OCI-LY3 (cell line): ENCODE measurements at regions not wholly inside any gene's neighbourhood (a gene's known extent, or its start where the extent isn't known, plus 50 kb on each side); places are given as distances from the start of the nearest gene placed in this dataset.

Source experiments
- EZH2phosphoT487 ChIP-seq: fragments of 200-600 bp; shearing (Covaris generic); IDR thresholded peaks from 2 replicates; pipeline ENCODE4 v1.6.1; 2018; ENCODE audit warnings: antibody characterized with exemption, mixed run types, low read depth
- TF ChIP-seq, protein P1 (sequence below): fragments of 200-600, 300-600 bp; sonication (generic); IDR thresholded peaks from 2 replicates; pipeline ENCODE4 v1.5.1; 2014; ENCODE audit warnings: antibody characterized with exemption, low read length, low read depth

DNA sequence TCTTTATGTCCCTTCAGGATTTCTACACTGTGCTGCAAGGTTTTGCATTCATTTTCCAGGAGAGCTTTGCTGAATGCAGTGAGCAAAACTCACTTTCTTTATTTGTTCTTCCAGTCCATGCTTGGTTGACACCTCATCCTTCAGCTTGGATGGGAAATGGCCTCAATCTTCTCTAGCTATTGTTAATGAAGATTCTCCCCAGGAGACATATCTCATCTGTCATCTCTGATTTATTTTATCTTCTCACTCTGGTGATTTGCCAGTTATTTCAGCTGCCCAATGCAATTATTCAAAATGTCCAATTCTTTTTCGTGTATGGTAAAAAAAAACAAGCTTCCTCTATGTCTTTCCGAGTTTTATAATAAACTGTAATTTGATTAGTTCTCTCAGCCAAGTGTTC lies 77.9 kb upstream of the PAK5 start:
- TF ChIP-seq, protein P1, sequence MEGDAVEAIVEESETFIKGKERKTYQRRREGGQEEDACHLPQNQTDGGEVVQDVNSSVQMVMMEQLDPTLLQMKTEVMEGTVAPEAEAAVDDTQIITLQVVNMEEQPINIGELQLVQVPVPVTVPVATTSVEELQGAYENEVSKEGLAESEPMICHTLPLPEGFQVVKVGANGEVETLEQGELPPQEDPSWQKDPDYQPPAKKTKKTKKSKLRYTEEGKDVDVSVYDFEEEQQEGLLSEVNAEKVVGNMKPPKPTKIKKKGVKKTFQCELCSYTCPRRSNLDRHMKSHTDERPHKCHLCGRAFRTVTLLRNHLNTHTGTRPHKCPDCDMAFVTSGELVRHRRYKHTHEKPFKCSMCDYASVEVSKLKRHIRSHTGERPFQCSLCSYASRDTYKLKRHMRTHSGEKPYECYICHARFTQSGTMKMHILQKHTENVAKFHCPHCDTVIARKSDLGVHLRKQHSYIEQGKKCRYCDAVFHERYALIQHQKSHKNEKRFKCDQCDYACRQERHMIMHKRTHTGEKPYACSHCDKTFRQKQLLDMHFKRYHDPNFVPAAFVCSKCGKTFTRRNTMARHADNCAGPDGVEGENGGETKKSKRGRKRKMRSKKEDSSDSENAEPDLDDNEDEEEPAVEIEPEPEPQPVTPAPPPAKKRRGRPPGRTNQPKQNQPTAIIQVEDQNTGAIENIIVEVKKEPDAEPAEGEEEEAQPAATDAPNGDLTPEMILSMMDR, result no peak
- TF ChIP-seq EZH2phosphoT487, result no peak
